Esophagus muscularis mucosa (tissue), 3 donors: ENCODE measurements at regions not wholly inside any gene's neighbourhood (a gene's known extent, or its start where the extent isn't known, plus 50 kb on each side); places are given as distances from the start of the nearest gene placed in this dataset.

ENCODE experiments used
- POLR2A ChIP-seq: fragments of 450-650 bp; IDR thresholded peaks from one replicate; pipeline ENCODE4 v1.6.1; 2017; ENCODE audit warnings: antibody characterized with exemption, moderate library complexity, mild to moderate bottlenecking, low read depth
- TF ChIP-seq, protein P1 (sequence below), 3 experiments: fragments of 200-600 bp in 2 of 3; fragments of 450-650 bp in 1 of 3; sonication (generic) in 2 of 3; IDR thresholded peaks; one replicate each; pipeline ENCODE4 v1.5.1; 2017 to 2019; ENCODE audit warnings: antibody characterized with exemption in 3 of 3, mild to moderate bottlenecking in 2 of 3, moderate library complexity in 1 of 3

DNA sequence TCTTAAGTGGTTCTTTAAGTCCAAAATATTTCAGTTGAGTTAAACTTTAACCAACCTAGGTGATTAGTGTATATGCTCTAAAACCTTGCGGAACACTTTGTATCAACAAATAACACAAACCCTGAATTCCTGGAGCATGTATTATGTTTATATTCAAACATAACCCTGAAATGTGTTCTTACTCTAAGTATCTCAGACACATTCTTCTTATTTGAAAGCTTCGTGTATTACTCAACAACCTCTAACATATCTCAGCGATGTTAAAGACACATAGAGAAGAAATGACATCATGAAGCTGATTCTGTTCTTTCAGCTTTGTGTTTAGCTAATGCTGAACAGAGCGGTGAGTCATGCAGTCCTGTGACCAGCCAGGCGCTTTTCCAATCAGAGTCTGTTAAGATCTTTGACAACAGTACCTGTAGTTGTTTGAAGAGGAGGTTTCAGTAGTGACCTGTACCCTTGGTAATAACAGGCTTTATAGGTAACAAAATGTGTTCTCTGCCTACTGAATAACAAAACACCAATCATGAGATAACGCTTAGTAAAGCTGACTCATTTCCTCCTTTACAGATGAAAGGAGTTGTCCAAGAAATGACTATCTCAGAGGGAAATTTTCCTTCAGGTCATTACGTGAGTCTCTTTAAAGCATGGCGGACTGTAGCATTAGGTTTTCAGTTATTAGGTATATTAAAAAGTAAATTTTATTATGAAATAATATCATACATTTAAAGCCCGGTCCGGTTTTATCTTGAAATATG lies 67.3 kb upstream of the KLF6 start:
- TF ChIP-seq, protein P1, sequence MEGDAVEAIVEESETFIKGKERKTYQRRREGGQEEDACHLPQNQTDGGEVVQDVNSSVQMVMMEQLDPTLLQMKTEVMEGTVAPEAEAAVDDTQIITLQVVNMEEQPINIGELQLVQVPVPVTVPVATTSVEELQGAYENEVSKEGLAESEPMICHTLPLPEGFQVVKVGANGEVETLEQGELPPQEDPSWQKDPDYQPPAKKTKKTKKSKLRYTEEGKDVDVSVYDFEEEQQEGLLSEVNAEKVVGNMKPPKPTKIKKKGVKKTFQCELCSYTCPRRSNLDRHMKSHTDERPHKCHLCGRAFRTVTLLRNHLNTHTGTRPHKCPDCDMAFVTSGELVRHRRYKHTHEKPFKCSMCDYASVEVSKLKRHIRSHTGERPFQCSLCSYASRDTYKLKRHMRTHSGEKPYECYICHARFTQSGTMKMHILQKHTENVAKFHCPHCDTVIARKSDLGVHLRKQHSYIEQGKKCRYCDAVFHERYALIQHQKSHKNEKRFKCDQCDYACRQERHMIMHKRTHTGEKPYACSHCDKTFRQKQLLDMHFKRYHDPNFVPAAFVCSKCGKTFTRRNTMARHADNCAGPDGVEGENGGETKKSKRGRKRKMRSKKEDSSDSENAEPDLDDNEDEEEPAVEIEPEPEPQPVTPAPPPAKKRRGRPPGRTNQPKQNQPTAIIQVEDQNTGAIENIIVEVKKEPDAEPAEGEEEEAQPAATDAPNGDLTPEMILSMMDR (IDR thresholded peaks at IDR 0.05), result no peak
- no peak for TF ChIP-seq POLR2A
